Stimulated activated CD8-positive, alpha-beta memory T cell treated with anti-CD3 and anti-CD28 coated beads, Interleukin-7, amount 100 ng/mL, for 24 hours (primary cell): ENCODE measurements at regions not wholly inside any gene's neighbourhood (a gene's known extent, or its start where the extent isn't known, plus 50 kb on each side); places are given as distances from the start of the nearest gene placed in this dataset.

Experiments used
- DNase-seq: peaks from one replicate; pipeline ENCODE4 v3.0.0-alpha.2; 2020; ENCODE audit warnings: low read depth

DNA sequence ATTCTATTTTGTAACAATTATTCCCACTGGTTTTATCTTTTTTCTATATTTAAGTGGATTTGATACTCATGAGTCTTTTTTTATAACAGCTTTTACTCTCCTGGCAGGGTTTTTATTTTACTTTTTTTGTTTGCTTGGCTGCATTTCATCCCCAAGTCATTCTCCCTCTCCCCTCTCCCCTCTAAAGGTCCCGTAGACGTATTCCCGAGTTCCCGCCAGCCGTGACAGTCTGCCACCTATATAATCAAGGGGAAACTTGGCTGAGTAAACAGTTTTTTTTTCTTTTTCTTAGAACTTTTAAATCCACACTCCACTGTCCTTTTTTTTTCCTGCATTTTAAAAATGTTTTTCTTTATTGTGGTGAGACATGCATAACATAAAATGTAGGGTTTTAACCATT lies 433.1 kb upstream of the HS6ST1 start:
- DNase-seq = no peak

DNA sequence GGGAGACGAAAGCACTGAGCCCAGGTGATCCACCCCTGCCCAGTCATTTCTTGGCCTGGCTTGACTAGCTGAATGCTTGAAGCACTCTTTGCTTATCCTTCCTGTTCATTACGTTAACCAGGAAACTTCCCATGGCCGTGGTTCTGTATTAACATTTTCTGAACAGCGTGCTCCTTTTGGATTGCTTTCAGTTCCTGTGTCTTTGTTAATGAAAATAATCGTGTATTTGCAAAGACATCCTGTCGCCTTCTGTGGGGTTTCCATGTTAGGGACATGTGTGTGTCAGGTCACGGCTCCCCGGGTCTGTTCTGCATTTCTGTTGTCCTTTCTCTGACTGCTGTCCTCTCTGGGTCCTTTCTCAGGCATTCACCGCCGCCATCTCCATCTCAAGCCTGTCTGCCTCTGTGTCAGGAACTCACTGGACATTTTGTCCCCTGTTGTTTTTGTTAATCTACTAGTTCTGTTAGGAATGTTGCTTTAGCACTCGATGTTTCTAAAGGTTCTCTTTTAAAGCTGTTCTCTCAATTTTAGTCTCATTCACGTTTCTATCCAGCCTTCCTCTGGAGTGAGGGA lies 434.1 kb upstream of the HS6ST1 start:
- no peak for DNase-seq

DNA sequence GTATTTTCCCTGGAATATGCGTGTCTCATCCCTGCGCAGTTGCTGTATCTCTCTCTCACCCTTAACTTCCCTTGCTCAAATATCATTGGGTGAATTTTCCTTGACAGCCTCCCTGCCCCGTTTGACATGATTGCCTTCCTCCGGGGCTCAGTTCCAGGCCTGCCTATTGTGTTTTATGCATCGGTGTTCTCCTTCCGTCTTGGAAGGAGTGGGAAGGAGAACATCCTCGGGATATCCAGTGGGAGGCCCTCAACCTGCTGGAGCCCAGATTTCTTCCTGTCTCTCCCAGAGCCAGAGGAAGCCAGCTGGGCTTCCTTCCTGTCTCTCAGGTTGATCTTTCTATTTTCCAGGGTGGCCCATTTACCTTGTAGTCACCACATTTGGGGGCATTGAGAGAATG lies 434.7 kb upstream of the HS6ST1 start:
- no peak for DNase-seq

DNA sequence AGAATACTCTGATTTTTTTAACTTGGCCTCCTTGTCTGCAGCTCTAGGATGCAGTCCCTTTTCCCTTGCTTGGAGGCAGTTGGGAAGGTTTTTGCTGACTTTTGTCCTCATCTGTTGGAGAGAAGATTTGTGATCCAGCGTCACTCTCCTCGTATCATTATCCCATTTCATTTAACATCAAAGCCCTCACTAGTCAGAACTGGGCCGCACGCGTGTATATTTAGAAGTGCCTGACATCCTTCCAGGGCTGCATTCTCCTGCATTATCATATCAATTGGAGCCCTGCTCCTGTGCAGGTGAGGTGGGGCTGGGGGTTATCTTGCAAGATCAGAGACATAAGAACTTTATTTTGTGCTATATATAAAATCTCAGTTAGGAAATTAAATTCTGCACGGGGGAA lies 435.1 kb upstream of the HS6ST1 start:
- no peak for DNase-seq

GRCh38 chr2:128754246-128754724 lies 435.6 kb upstream of the HS6ST1 start:
- DNase-seq = no peak

- no peak for DNase-seq
These were observed 437.2 kb upstream of the HS6ST1 start for GRCh38 chr2:128755695-128756364.

GRCh38 chr2:128756365-128756717 lies 437.7 kb upstream of the HS6ST1 start:
- no peak for DNase-seq

GRCh38 chr2:128765811-128766210 lies 447.1 kb upstream of the HS6ST1 start:
- no peak for DNase-seq

GRCh38 chr2:128768041-128768440 lies 449.4 kb upstream of the HS6ST1 start:
- no peak for DNase-seq

DNA sequence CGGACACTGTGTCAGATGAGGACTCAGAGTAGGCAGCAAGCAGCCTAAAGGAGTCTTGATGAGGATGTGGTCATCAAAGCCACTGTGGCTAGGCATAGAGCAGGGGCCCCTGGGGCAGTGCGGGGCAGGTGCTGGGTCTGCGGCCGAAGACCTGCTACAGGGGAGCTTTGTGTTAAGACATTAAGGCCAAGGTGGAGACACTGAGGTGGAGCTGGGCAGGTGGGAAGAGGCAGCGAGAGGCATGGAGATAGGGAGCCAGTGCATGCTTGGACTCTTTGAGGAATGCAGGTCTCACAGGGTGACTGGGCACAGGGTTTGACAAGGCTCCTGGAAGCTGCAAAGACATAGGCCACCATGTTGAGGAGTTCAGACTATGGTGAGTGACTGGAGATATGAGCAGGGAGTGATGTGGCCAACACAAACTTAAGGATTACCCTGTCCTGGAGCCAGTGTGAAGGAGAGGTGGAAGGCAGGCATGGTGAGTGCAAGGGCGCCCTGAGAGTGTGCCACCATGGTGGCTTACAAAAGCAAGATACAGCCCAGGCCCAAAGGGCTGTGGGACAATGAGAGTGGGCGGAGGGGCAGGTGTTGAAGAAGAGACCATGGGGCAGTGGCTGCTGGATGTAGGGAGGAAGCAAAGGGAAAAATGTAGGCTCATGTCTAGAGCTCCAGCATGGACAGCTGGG lies 450.9 kb upstream of the HS6ST1 start:
- no peak for DNase-seq

DNA sequence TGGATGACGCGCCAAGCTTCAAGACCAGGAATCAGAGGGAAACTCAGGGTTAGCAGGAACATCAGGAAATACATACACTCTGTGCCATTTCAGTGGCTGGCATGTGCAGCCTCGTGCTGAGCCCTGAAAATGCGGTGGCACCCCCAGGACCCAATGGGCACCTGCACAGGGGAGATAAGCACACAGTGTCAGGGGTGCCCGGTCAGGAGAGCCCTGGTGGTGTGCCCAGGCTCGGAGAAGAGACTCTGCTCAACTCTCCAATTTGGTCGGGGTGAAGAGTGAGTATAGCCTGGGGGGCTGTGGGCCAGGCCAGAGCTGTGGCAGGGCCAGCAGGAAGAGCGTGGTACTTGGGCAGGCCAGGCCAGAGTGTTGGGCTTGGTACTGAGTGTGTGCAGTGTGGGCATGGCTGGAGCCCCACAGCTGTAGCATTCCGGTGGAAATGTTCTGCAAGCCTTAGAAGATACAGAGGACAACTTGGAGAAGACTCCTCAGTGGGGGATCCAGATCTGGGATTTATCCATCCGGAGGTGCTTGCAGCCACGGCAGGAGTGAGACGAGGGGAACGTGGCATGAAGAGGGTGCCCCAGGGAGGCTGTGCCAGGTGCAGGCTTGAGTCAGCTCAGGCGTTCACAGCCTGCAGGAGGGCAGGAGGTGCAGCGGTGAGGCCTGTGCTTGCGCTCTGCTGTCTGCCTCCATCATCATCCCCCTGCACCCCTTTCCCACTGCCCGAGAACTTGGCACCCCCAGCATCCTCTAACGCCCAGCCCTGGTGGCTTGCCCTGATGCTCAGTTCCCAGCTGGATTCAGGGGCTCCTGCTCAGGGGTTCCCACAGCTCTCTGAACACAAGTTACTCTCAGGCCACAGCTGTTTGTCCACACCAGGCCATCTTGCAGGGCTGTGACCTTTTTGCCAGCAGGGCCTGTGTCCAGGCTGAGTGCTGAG lies 451.7 kb upstream of the HS6ST1 start:
- no peak for DNase-seq

GRCh38 chr2:128771401-128771800 lies 452.7 kb upstream of the HS6ST1 start:
- no peak for DNase-seq

GRCh38 chr2:128772671-128773070 lies 454.0 kb upstream of the HS6ST1 start:
- DNase-seq = no peak

DNA sequence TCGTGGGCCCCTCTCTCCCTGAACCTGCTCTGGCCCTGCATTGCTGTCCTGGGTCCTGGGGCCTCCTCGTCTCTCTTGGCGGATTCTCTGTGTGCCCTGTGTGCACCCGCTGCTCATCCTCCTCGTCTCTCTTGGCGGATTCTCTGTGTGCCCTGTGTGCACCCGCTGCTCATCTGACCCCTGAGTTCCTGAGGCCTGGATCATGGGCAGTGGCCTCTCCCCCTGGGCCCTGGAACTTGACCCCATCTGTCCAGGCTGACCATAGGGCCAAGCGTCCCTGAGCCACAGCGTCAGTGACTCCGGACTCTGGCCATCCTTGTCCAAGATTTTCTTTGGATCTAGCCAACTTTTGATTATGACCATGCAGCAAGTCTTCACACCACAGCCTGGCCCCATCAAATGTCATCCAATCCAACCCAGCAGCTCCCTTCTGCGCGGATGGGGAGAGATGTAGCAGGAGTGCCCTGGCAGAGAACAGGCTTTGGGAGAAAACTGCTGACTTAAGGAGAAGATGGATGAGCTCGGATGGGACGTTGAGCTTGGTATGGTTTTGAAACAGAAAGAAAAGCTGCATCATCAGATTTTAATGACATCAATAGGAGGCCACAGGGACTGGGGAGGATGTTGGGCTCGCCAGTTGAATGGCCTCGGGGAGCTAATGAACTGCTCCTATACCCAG lies 455.1 kb upstream of the HS6ST1 start:
- DNase-seq = no peak

DNA sequence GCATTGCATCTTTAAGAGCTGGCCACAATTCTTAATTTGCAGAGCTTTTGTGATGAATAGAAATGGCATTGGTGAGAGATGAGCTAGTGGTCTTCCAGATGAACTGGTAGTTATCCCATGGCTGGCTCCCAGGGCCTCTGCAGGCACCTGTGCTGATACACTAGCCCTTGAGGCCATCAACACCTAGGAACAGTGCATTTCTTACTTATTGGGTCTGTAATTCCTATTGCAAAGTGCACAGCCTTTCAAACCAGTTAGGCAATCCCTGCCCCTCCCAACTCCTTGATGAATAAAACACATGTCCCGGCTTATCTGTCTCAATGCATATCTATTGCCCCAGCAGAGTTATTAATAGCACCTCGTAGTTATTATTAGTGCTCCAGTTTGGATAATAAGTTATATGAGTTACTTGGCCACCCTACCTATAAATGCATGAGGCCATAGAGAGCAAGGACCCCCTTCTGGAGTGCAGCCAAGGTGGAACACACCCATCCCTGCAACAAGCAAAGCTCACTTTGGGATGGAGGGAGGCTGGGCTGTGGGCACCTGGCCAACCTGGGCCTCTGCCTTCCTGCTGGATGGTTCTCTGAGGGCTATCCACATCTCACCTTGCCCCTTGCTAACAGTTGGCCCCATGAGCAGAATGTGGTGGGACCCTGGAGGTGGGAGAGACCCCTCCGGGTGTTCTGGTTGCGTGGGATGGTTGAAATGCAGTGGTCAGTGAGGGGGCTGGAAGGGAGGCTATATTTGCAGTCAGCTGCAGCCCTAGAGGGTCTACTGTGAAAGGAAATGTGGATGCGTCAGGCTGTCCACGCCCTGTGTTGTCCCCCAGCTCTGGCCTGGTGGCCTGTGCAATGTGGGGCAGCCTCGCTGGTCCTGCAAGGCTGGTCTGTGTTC lies 455.9 kb upstream of the HS6ST1 start:
- DNase-seq = no peak

DNA sequence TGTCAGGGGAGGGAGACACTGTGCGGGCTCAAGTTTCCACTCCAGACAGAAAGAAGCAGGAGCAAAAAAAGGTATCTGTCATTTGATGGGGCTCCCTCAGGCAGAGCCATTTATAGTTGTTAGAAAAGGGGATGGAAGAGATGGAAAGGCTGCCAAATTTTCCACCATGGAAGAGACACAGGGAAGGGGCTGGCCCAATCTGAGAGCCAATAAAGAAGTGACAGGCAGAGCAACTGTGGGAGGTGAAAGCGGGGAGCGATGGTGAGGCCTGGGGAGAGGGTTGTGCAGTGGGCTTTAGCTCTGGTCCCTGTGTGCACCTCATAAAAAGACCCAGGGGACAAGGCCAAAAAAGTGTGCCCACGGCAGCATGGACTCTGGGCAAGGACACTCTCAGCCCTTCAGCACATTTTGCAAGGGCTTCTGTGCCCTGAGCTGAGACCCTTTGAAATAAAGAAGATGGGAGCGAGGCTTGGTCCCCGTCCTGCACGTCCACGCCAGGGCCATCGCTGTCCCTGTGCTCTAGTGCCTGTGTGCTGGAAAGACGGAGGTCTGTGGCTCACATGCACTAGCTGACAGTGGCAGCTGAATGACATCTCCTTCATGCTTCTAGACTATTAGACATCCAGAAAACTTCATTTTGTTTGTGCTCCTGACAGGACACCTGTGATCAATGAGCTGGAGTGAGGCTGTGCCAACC lies 456.7 kb upstream of the HS6ST1 start:
- DNase-seq = no peak

GRCh38 chr2:128775914-128776285 lies 457.2 kb upstream of the HS6ST1 start:
- DNase-seq = no peak

GRCh38 chr2:128776461-128777195 lies 458.0 kb upstream of the HS6ST1 start:
- no peak for DNase-seq

GRCh38 chr2:128777196-128778035 lies 458.7 kb upstream of the HS6ST1 start:
- DNase-seq = no peak
